ENCODE measurements at regions not wholly inside any gene's neighbourhood (a gene's known extent, or its start where the extent isn't known, plus 50 kb on each side); places are given as distances from the start of the nearest gene placed in this dataset.

- H3K27me3 ChIP-seq: no peaks in the 10 kb centered on the region
- no peaks in the 10 kb centered on the region for H4K20me1 ChIP-seq (ENCODE audit: insufficient read depth, poor library complexity, severe bottlenecking)
- no peak overlapping the region for H3K27ac ChIP-seq
- no peaks in the 10 kb centered on the region for H3K36me3 ChIP-seq (replicated peaks; ENCODE audit: insufficient read depth, low read depth)
- H3K9me3 ChIP-seq (ENCODE audit: low read depth): peaks cover 5% of the 10 kb centered on the region
- DNase-seq (ENCODE audit: low spot score): no peak
- no peak overlapping the region for H3K4me3 ChIP-seq
- no peaks in the 10 kb centered on the region for H3K4me1 ChIP-seq (ENCODE audit: insufficient read depth)
- H3K4me2 ChIP-seq: no peak overlapping the region
- WGBS (ENCODE audit: low lambda C conversion rate, missing lambda C conversion rate): 65% methylated on average over 2 of the region's 2 CpGs
- no peaks in the 10 kb centered on the region for H3K9me2 ChIP-seq (replicated peaks; ENCODE audit: insufficient read depth)
- no peaks in the 10 kb centered on the region for H3K79me2 ChIP-seq
- no peak overlapping the region for H2AFZ ChIP-seq
- TF ChIP-seq EZH2 (IDR thresholded peaks at IDR 0.05; ENCODE audit: borderline replicate concordance): no peak
- TF ChIP-seq EZH2phosphoT487 (IDR thresholded peaks at IDR 0.05; ENCODE audit: low read depth, severe bottlenecking, unreplicated experiment): no peak
- TF ChIP-seq CTCF (IDR thresholded peaks at IDR 0.05; ENCODE audit: poor library complexity): no peak
Observed at GRCh38 chr1:173356191-173356762, 120.9 kb upstream of the PRDX6 start.

GRCh38 chr1:173360487-173361063, 116.6 kb upstream of the PRDX6 start:
- 74% methylated on average over 3 of the region's 3 CpGs for WGBS (ENCODE audit: low lambda C conversion rate, missing lambda C conversion rate)

GRCh38 chr1:173362543-173362942, 114.6 kb upstream of the PRDX6 start:
- 100% methylated on average over 2 of the region's 2 CpGs for WGBS (ENCODE audit: low lambda C conversion rate, missing lambda C conversion rate)

More at GRCh38 chr1:173360487-173361063, 116.6 kb upstream of the PRDX6 start:
- DNase-seq (ENCODE audit: low spot score): no peak
- H3K9me2 ChIP-seq (replicated peaks; ENCODE audit: insufficient read depth): no peaks in the 10 kb centered on the region
- no peak overlapping the region for H3K4me2 ChIP-seq
- no peaks in the 10 kb centered on the region for H3K79me2 ChIP-seq
- TF ChIP-seq CTCF (IDR thresholded peaks at IDR 0.05; ENCODE audit: poor library complexity) (no peak), EZH2phosphoT487 (IDR thresholded peaks at IDR 0.05; ENCODE audit: low read depth, severe bottlenecking, unreplicated experiment) (no peak), EZH2 (IDR thresholded peaks at IDR 0.05; ENCODE audit: borderline replicate concordance) (no peak)
- H3K36me3 ChIP-seq (replicated peaks; ENCODE audit: insufficient read depth, low read depth): no peaks in the 10 kb centered on the region
- H3K27ac ChIP-seq: no peak overlapping the region
- no peak overlapping the region for H3K4me3 ChIP-seq
- H3K9me3 ChIP-seq (ENCODE audit: low read depth): no peaks in the 10 kb centered on the region
- no peaks in the 10 kb centered on the region for H3K27me3 ChIP-seq
- no peaks in the 10 kb centered on the region for H4K20me1 ChIP-seq (ENCODE audit: insufficient read depth, poor library complexity, severe bottlenecking)
- H3K4me1 ChIP-seq (ENCODE audit: insufficient read depth): no peaks in the 10 kb centered on the region
- H2AFZ ChIP-seq: no peak overlapping the region

More at GRCh38 chr1:173362543-173362942, 114.6 kb upstream of the PRDX6 start:
- no peak overlapping the region for H3K4me2 ChIP-seq
- H3K27me3 ChIP-seq: no peaks in the 10 kb centered on the region
- H3K4me3 ChIP-seq: no peak overlapping the region
- no peak for DNase-seq (ENCODE audit: low spot score)
- H2AFZ ChIP-seq: no peak overlapping the region
- no peaks in the 10 kb centered on the region for H3K36me3 ChIP-seq (replicated peaks; ENCODE audit: insufficient read depth, low read depth)
- no peaks in the 10 kb centered on the region for H4K20me1 ChIP-seq (ENCODE audit: insufficient read depth, poor library complexity, severe bottlenecking)
- H3K27ac ChIP-seq: no peak overlapping the region
- TF ChIP-seq EZH2phosphoT487 (IDR thresholded peaks at IDR 0.05; ENCODE audit: low read depth, severe bottlenecking, unreplicated experiment) (no peak), CTCF (IDR thresholded peaks at IDR 0.05; ENCODE audit: poor library complexity) (no peak), EZH2 (IDR thresholded peaks at IDR 0.05; ENCODE audit: borderline replicate concordance) (no peak)
- no peaks in the 10 kb centered on the region for H3K79me2 ChIP-seq
- no peaks in the 10 kb centered on the region for H3K4me1 ChIP-seq (ENCODE audit: insufficient read depth)
- no peaks in the 10 kb centered on the region for H3K9me3 ChIP-seq (ENCODE audit: low read depth)
- no peaks in the 10 kb centered on the region for H3K9me2 ChIP-seq (replicated peaks; ENCODE audit: insufficient read depth)
